NCI-H1436 treated with DMSO at 0.1 percent for 48 hours (cell line): ENCODE measurements at regions not wholly inside any gene's neighbourhood (a gene's known extent, or its start where the extent isn't known, plus 50 kb on each side); places are given as distances from the start of the nearest gene placed in this dataset.

Experiments
- DNase-seq: peaks from one replicate; lab custom pipeline; 2025; lab: John Stamatoyannopoulos, UW

DNA sequence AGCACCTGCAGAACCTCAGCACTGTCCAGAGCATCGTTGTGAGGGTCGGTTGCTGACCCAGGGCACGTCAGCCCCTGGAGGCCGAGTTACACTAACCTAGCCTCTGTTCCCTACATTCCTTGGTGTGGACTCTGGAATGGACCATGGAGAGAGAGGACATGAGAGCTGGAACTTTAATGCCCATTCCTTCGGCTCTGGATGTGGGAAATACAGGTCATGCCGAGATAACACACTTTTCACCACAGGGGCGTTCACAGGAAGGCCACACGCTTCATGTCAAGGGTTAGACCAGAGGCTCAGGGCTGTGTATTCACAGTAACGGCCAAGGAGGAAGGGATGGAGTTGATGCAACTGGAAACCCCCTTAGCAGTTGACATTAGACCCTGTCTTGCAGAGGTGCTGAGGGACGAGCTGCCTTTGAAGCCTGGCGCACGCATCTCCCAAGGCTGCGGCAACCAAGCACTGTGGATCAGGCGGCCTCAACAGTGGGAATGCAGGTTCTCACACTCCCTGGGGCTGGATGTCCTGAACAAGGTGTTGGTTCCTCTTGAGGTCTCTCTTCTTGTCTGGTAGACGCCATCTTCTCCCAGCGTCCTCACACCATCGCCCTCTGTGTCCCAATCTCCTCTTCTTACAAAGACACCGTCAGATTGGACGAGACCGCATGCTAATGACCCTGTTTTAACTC lies 245.2 kb downstream of the KLF6 start:
- DNase-seq, result no peak

GRCh38 chr10:3538656-3539531 lies 246.1 kb downstream of the KLF6 start:
- no peak for DNase-seq

- no peak for DNase-seq
Observed at GRCh38 chr10:3538291-3538655, 246.7 kb downstream of the KLF6 start.

GRCh38 chr10:3537518-3537917 lies 247.5 kb downstream of the KLF6 start:
- DNase-seq, result no peak

- DNase-seq, result no peak
Observed at GRCh38 chr10:3535001-3535400, 250.0 kb downstream of the KLF6 start.

- no peak for DNase-seq
Observed at GRCh38 chr10:3534433-3534832, 250.6 kb downstream of the KLF6 start.

DNA sequence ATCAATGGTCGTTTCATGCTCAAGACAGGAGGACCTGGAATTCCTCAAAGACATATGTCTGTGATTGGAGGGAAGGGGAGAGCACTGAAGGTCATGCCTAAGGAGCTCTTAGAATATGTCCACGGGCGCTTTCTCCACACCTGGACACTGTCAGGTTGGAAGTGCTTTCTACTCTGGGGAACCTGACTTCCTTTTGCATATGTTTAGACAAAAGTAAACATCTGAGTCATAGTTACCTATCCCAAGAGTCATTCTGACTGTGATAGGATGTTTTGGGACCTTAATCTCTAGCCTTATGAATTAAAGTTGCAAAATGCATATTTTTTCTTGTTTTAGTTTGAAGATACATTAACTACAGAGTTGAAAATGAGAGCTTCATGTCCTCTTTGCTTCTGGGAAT lies 251.7 kb downstream of the KLF6 start:
- DNase-seq, result no peak

GRCh38 chr10:3532644-3533043 lies 252.4 kb downstream of the KLF6 start:
- DNase-seq, result no peak

DNA sequence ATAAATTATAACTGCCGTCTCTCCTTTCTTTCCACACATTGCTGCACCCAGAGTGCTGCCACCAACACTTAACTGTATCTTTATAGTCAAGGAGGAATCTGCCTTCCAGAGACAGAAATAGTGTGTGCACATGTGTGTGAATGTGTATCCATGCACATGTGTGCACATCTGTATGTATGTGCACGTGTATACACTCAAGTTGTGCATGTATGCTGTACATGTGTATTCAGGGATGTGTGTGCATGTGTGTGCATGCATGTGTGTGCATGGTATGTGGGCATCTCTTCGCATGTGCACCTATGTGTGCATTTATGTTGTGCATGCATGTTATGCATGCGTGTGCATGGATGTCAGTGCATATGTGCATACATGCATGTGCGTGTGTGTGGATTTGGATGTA lies 253.3 kb downstream of the KLF6 start:
- no peak for DNase-seq

GRCh38 chr10:3530783-3531645 lies 254.0 kb downstream of the KLF6 start:
- DNase-seq, result no peak

- DNase-seq, result no peak
Observed at GRCh38 chr10:3530346-3530745, 254.7 kb downstream of the KLF6 start.

- DNase-seq, result no peak
Observed at GRCh38 chr10:3529691-3530090, 255.3 kb downstream of the KLF6 start.

- no peak for DNase-seq
Observed at GRCh38 chr10:3528823-3529403, 256.1 kb downstream of the KLF6 start.

DNA sequence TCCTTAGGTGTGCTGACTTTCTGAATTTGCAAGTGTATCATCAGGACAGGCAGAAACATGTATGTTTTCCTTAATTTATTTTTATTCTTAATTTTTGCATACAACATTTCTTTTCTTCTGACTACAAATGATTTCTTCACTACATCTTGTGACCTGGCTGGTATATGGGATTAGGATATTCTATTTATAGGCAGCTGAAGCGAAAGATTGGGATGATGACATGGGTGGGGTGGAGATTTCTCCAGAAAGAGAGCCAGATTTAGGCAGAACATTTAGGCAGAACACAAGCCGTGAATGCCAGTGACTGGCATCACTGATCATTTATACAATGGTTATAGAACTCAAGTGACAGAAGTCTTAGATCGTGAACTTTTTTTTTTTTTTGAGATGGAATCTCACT lies 256.7 kb downstream of the KLF6 start:
- DNase-seq, result no peak

DNA sequence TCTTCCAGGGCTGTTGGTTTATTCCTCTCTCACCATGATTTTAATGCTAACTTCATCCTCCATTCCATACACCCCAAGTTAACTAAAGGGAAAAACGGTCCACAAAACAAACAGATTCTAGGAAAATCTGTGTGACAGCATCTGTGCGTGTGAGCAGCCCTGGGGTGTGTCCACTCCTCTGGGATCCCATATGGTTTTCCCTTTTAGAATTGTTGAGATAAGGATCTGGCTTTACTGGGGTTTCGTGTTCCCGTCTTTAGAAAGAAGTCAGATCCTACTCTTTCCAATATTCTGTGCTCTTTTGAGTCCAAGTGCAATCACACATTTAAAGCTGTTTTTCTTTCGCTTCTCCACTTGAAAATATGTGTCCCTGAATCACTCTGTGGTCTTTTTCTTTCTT lies 257.1 kb downstream of the KLF6 start:
- no peak for DNase-seq

GRCh38 chr10:3526727-3527501 lies 258.1 kb downstream of the KLF6 start:
- DNase-seq, result no peak

GRCh38 chr10:3525832-3526449 lies 259.1 kb downstream of the KLF6 start:
- no peak for DNase-seq

- DNase-seq, result no peak
Observed at GRCh38 chr10:3524086-3524960, 260.7 kb downstream of the KLF6 start.

GRCh38 chr10:3523309-3524050 lies 261.5 kb downstream of the KLF6 start:
- DNase-seq, result no peak
